Vagina (tissue), 2 donors: ENCODE measurements at regions not wholly inside any gene's neighbourhood (a gene's known extent, or its start where the extent isn't known, plus 50 kb on each side); places are given as distances from the start of the nearest gene placed in this dataset.

Experiments used
- CTCF ChIP-seq, 3 experiments: fragments of 450-650 bp in 2 of 3; fragments of 200-600 bp in 1 of 3; sonication (generic) in 1 of 3; IDR thresholded peaks; one replicate each; pipeline ENCODE4 v1.5.1; 2017 to 2019; ENCODE audit warnings: antibody characterized with exemption in 3 of 3, mild to moderate bottlenecking in 2 of 3, moderate library complexity in 2 of 3
- POLR2A ChIP-seq, 2 donors: fragments of 450-650 bp; IDR thresholded peaks; one replicate each; pipeline ENCODE4 v1.6.1; 2017; ENCODE audit warnings: antibody characterized with exemption in 2 of 2, mild to moderate bottlenecking in 2 of 2, moderate library complexity in 2 of 2

- no peak for TF ChIP-seq CTCF (IDR thresholded peaks at IDR 0.05)
- TF ChIP-seq POLR2A (IDR thresholded peaks at IDR 0.05), result no peak
These were observed 169.0 kb upstream of the HS3ST3A1 start for GRCh38 chr17:13770702-13771101.
